HUES48 (cell line): ENCODE measurements at regions not wholly inside any gene's neighbourhood (a gene's known extent, or its start where the extent isn't known, plus 50 kb on each side); places are given as distances from the start of the nearest gene placed in this dataset.

Source experiments
- H3K27ac ChIP-seq: one replicate; pipeline ENCODE4 v1.7.0; 2013; ENCODE audit warnings: low read depth, low read length, inconsistent platforms
- H3K27me3 ChIP-seq: 2 replicates; pipeline ENCODE4 v1.6.1; 2013; ENCODE audit warnings: mild to moderate bottlenecking, low read length; ENCODE audit not compliant: control insufficient read depth, insufficient read depth
- H3K36me3 ChIP-seq: 2 replicates; pipeline ENCODE4 v1.6.1; 2013; ENCODE audit warnings: low read length; ENCODE audit not compliant: control insufficient read depth, insufficient read depth
- H3K4me1 ChIP-seq: 2 replicates; pipeline ENCODE4 v1.6.1; 2013; ENCODE audit warnings: mild to moderate bottlenecking, low read length; ENCODE audit not compliant: control insufficient read depth, insufficient read depth
- H3K4me3 ChIP-seq: 2 replicates; pipeline ENCODE4 v1.5.1; 2013; ENCODE audit warnings: mild to moderate bottlenecking, low read depth, low read length
- H3K9ac ChIP-seq: 2 replicates; pipeline ENCODE4 v1.6.1; 2013; ENCODE audit warnings: mild to moderate bottlenecking, low read depth, low read length, moderate library complexity
- H3K9me3 ChIP-seq: 2 replicates; pipeline ENCODE4 v1.6.1; 2013; ENCODE audit warnings: low read length; ENCODE audit not compliant: control insufficient read depth, insufficient read depth

- no peak overlapping the region for H3K9ac ChIP-seq
- H3K4me1 ChIP-seq: no peaks in the 10 kb centered on the region
- H3K9me3 ChIP-seq: no peaks in the 10 kb centered on the region; the same call in 1 of the 2 replicates
- no peak overlapping the region for H3K27ac ChIP-seq
- no peak overlapping the region for H3K4me3 ChIP-seq
- H3K36me3 ChIP-seq: no peaks in the 10 kb centered on the region
- H3K27me3 ChIP-seq: no peaks in the 10 kb centered on the region
These were observed 252.7 kb downstream of the SKIDA1 start for GRCh38 chr10:21272643-21273399.

GRCh38 chr10:21270976-21271375 is 254.5 kb downstream of the SKIDA1 start:
- Histone ChIP-seq H3K9ac (no peak overlapping the region), H3K4me1 (no peaks in the 10 kb centered on the region), H3K27me3 (no peaks in the 10 kb centered on the region), H3K36me3 (no peaks in the 10 kb centered on the region), H3K27ac (no peak overlapping the region), H3K9me3 (no peaks in the 10 kb centered on the region; the same call in 1 of the 2 replicates), H3K4me3 (no peak overlapping the region)

- no peak overlapping the region for H3K4me3 ChIP-seq
- no peaks in the 10 kb centered on the region for H3K36me3 ChIP-seq
- H3K27ac ChIP-seq: no peak overlapping the region
- no peaks in the 10 kb centered on the region for H3K4me1 ChIP-seq
- no peaks in the 10 kb centered on the region for H3K27me3 ChIP-seq
- no peak overlapping the region for H3K9ac ChIP-seq
- H3K9me3 ChIP-seq: no peaks in the 10 kb centered on the region; the same call in 1 of the 2 replicates
These were observed 256.2 kb downstream of the SKIDA1 start for GRCh38 chr10:21269289-21269688.

- no peaks in the 10 kb centered on the region for H3K27me3 ChIP-seq
- H3K9ac ChIP-seq: no peak overlapping the region
- no peaks in the 10 kb centered on the region for H3K36me3 ChIP-seq
- no peak overlapping the region for H3K27ac ChIP-seq
- H3K9me3 ChIP-seq: no peaks in the 10 kb centered on the region
- peaks cover 5% of the 10 kb centered on the region for H3K4me1 ChIP-seq
- no peak overlapping the region for H3K4me3 ChIP-seq
These were observed 259.9 kb downstream of the SKIDA1 start for GRCh38 chr10:21265622-21266021.

- Histone ChIP-seq H3K4me1 (peaks cover 9% of the 10 kb centered on the region), H3K27me3 (no peaks in the 10 kb centered on the region), H3K4me3 (no peak overlapping the region), H3K9ac (no peak overlapping the region), H3K9me3 (no peaks in the 10 kb centered on the region), H3K27ac (no peak overlapping the region), H3K36me3 (no peaks in the 10 kb centered on the region)
These were observed 261.2 kb downstream of the SKIDA1 start for GRCh38 chr10:21264271-21264670.

- Histone ChIP-seq H3K9me3 (no peaks in the 10 kb centered on the region), H3K4me3 (no peak overlapping the region), H3K27ac (no peak overlapping the region)
These were observed 261.6 kb downstream of the SKIDA1 start for GRCh38 chr10:21263839-21264238.

GRCh38 chr10:21263263-21263803 is 262.1 kb downstream of the SKIDA1 start:
- Histone ChIP-seq H3K27me3 (no peaks in the 10 kb centered on the region), H3K27ac (no peak overlapping the region), H3K36me3 (no peaks in the 10 kb centered on the region), H3K9me3 (no peaks in the 10 kb centered on the region), H3K4me1 (peaks cover 9% of the 10 kb centered on the region), H3K9ac (no peak overlapping the region), H3K4me3 (no peak overlapping the region)

More at GRCh38 chr10:21263839-21264238, 261.6 kb downstream of the SKIDA1 start:
- Histone ChIP-seq H3K9ac (no peak overlapping the region), H3K4me1 (peaks cover 9% of the 10 kb centered on the region), H3K36me3 (no peaks in the 10 kb centered on the region), H3K27me3 (no peaks in the 10 kb centered on the region)

- Histone ChIP-seq H3K27me3 (no peaks in the 10 kb centered on the region), H3K27ac (no peak overlapping the region), H3K9me3 (no peaks in the 10 kb centered on the region), H3K4me3 (no peak overlapping the region), H3K4me1 (peaks cover 9% of the 10 kb centered on the region), H3K36me3 (no peaks in the 10 kb centered on the region), H3K9ac (no peak overlapping the region)
These were observed 263.6 kb downstream of the SKIDA1 start for GRCh38 chr10:21261842-21262294.

GRCh38 chr10:21260506-21261149 is 264.9 kb downstream of the SKIDA1 start:
- peaks cover 9% of the 10 kb centered on the region for H3K4me1 ChIP-seq
- H3K9me3 ChIP-seq: no peaks in the 10 kb centered on the region
- no peak overlapping the region for H3K4me3 ChIP-seq
- no peaks in the 10 kb centered on the region for H3K36me3 ChIP-seq
- H3K27ac ChIP-seq: no peak overlapping the region
- no peak overlapping the region for H3K9ac ChIP-seq
- no peaks in the 10 kb centered on the region for H3K27me3 ChIP-seq

- no peaks in the 10 kb centered on the region for H3K27me3 ChIP-seq
- H3K36me3 ChIP-seq: no peaks in the 10 kb centered on the region
- no peak overlapping the region for H3K27ac ChIP-seq
- no peak overlapping the region for H3K4me3 ChIP-seq
- peaks cover 9% of the 10 kb centered on the region for H3K4me1 ChIP-seq
- no peaks in the 10 kb centered on the region for H3K9me3 ChIP-seq
- H3K9ac ChIP-seq: no peak overlapping the region
These were observed 265.4 kb downstream of the SKIDA1 start for GRCh38 chr10:21260066-21260465.

- Histone ChIP-seq H3K9ac (no peak overlapping the region), H3K9me3 (no peaks in the 10 kb centered on the region), H3K4me1 (peaks cover 9% of the 10 kb centered on the region), H3K27ac (no peak overlapping the region), H3K36me3 (no peaks in the 10 kb centered on the region), H3K27me3 (no peaks in the 10 kb centered on the region), H3K4me3 (no peak overlapping the region)
These were observed 267.6 kb downstream of the SKIDA1 start for GRCh38 chr10:21257919-21258318.
